ENCODE measurements at regions not wholly inside any gene's neighbourhood (a gene's known extent, or its start where the extent isn't known, plus 50 kb on each side); places are given as distances from the start of the nearest gene placed in this dataset.

- TF ChIP-seq POLR2A (IDR thresholded peaks at IDR 0.05; ENCODE audit: low read depth, low read length) (no peak), POLR2AphosphoS5 (IDR thresholded peaks at IDR 0.05; ENCODE audit: low read depth, low read length) (no peak), TAF1 (IDR thresholded peaks at IDR 0.05; ENCODE audit: borderline replicate concordance, low read depth, low read length) (no peak)
These were observed 287.0 kb downstream of the FAT3 start for GRCh38 chr11:92511522-92512203.
